ENCODE measurements at regions not wholly inside any gene's neighbourhood (a gene's known extent, or its start where the extent isn't known, plus 50 kb on each side); places are given as distances from the start of the nearest gene placed in this dataset.

- peak overlapping the region; percentile 62 for H2BK5ac ChIP-seq (ENCODE audit: low read depth, low read length, poor library complexity, severe bottlenecking)
- peak overlapping the region; percentile 15; the same call in 1 of the 2 replicates for H3K56ac ChIP-seq (ENCODE audit: extremely low read depth, insufficient read depth, low read length)
- TF ChIP-seq RAD21 (IDR thresholded peaks at IDR 0.05; ENCODE audit: low read length) (no peak), RFX5 (IDR thresholded peaks at IDR 0.05; ENCODE audit: low read depth, low read length) (no peak), ELK1 (IDR thresholded peaks at IDR 0.05; ENCODE audit: borderline replicate concordance, low read depth, low read length) (no peak), MAFK (IDR thresholded peaks at IDR 0.05; ENCODE audit: low read depth, low read length) (no peak), CEBPB (IDR thresholded peaks at IDR 0.05; ENCODE audit: low read depth, low read length) (no peak), POLR2A (IDR thresholded peaks at IDR 0.05; ENCODE audit: low read depth, low read length) (no peak), CTCF (conservative IDR thresholded peaks at IDR 0.05; ENCODE audit: low read depth, low read length) (no peak), CHD1 (IDR thresholded peaks at IDR 0.05; ENCODE audit: low read depth, low read length) (no peak), MAZ (IDR thresholded peaks at IDR 0.05; ENCODE audit: borderline replicate concordance, low read depth, low read length) (no peak), FOS (IDR thresholded peaks at IDR 0.05; ENCODE audit: low read depth, low read length) (no peak), BHLHE40 (IDR thresholded peaks at IDR 0.05; ENCODE audit: low read depth, low read length) (no peak), NFE2L2 (IDR thresholded peaks at IDR 0.05; ENCODE audit: low read depth, low read length) (no peak), MXI1 (IDR thresholded peaks at IDR 0.05; ENCODE audit: borderline replicate concordance, low read depth, low read length) (no peak)
- H3K4me1 ChIP-seq (ENCODE audit: control insufficient read depth, insufficient read depth, low read length) = peaks cover 22% of the 10 kb centered on the region
- CTCF ChIA-PET = interaction anchor here (0.6 to 0.8 kb wide), 2 partner anchors 54 to 69 kb away, joined by 4 read pairs; no protein-coding TSS in a partner anchor
- peaks cover 22% of the 10 kb centered on the region for H3K9me1 ChIP-seq (ENCODE audit: insufficient read depth, low read length)
- intact Hi-C loops (cut with micrococcal nuclease) = loop anchor here (5.0 kb wide), 2 partner anchors 84 to 184 kb away; no protein-coding TSS in a partner anchor
- H4K5ac ChIP-seq (ENCODE audit: low read depth, low read length) = peak overlapping the region; percentile 88
- peak overlapping the region; percentile 84 for H3K18ac ChIP-seq (ENCODE audit: low read depth, low read length)
- no peak overlapping the region for H3K9ac ChIP-seq (ENCODE audit: low read depth, low read length)
- H4K91ac ChIP-seq (ENCODE audit: insufficient read depth, low read depth, low read length) = peak overlapping the region; percentile 45
- H3K36me3 ChIP-seq (ENCODE audit: control insufficient read depth, insufficient read depth, low read length) = no peaks in the 10 kb centered on the region; the same call in 1 of the 2 replicates
- peak overlapping the region; percentile 73 for H3K4ac ChIP-seq (ENCODE audit: low read depth, low read length)
- peak overlapping the region; percentile 80; the same call in 2 of the 3 replicates for H2BK15ac ChIP-seq (ENCODE audit: low read depth, low read length)
- peak overlapping the region; percentile 40 for H2AFZ ChIP-seq (replicated peaks; ENCODE audit: low read length, poor library complexity)
- H3K9me3 ChIP-seq (ENCODE audit: control insufficient read depth, insufficient read depth, low read length) = no peaks in the 10 kb centered on the region
- dilution Hi-C loops (cut with HindIII; ENCODE audit: low sequenced_read_pairs, unreplicated experiment) = no loop called here
- peak overlapping the region; percentile 64 for H2BK20ac ChIP-seq (ENCODE audit: low read depth, low read length)
- H3K14ac ChIP-seq (replicated peaks; ENCODE audit: low read depth, low read length) = peak overlapping the region; percentile 38
- H2AK9ac ChIP-seq (replicated peaks; ENCODE audit: low read depth, low read length, poor library complexity) = no peak overlapping the region
- H4K8ac ChIP-seq (ENCODE audit: low read depth in 2 of 2, low read length in 2 of 2) = peak overlapping the region; percentile 49 to 71
- WGBS, 2 experiments (ENCODE audit: extremely low coverage in 2 of 2, insufficient read length in 1 of 2) = no CpG with 5 or more reads among the region's 8 CpGs
- no peak overlapping the region for H3K4me3 ChIP-seq (ENCODE audit: insufficient read depth, low read depth, low read length)
- peak overlapping the region; percentile 79 for H2BK120ac ChIP-seq (ENCODE audit: low read depth, low read length)
- peak; percentile 52 for ATAC-seq (ENCODE audit: low read depth)
- H3K4me2 ChIP-seq (ENCODE audit: low read depth, low read length) = peak overlapping the region; percentile 50
- peaks cover 7% of the 10 kb centered on the region; the same call in 1 of the 2 replicates for H4K20me1 ChIP-seq (ENCODE audit: insufficient read depth, low read length)
- in situ Hi-C loops (cut with MboI; ENCODE audit: low sequenced_read_pairs) = no loop called here
- H2AK5ac ChIP-seq (ENCODE audit: low read depth, low read length) = peak overlapping the region; percentile 15; the same call in 1 of the 2 replicates
- no TSS peak for BruUV-seq (replicated peaks)
- POLR2A ChIA-PET (ENCODE audit: unreplicated experiment) = interaction anchor here (0.6 to 1.0 kb wide), 2 partner anchors 10 to 56 kb away, joined by 3 to 4 read pairs; no protein-coding TSS in a partner anchor
- no peaks in the 10 kb centered on the region for H3K27me3 ChIP-seq (ENCODE audit: control insufficient read depth, insufficient read depth, low read length)
- H3K27ac ChIP-seq (ENCODE audit: insufficient read depth, low read length) = peak overlapping the region; percentile 81
- H3K79me1 ChIP-seq (ENCODE audit: low read depth in 1 of 2, low read length in 2 of 2) = peaks cover 19 to 62% of the 10 kb centered on the region in 2 experiments
- H3K23ac ChIP-seq (ENCODE audit: low read depth, low read length) = 0 out of 2 replicates have a peak overlapping the region, but pooled peaks have one; percentile 42
- DNase-seq = peak; percentile 29
Observed at GRCh38 chr9:109967651-109968642, 187.9 kb downstream of the PALM2AKAP2 start.

Measured in IMR-90 (cell line).